ENCODE measurements at regions not wholly inside any gene's neighbourhood (a gene's known extent, or its start where the extent isn't known, plus 50 kb on each side); places are given as distances from the start of the nearest gene placed in this dataset.
"Not testable (repeated sequence)": the region's sequence is repeated elsewhere in the genome, so short reads cannot be mapped to it uniquely, and the experiment has no call there.

DNA sequence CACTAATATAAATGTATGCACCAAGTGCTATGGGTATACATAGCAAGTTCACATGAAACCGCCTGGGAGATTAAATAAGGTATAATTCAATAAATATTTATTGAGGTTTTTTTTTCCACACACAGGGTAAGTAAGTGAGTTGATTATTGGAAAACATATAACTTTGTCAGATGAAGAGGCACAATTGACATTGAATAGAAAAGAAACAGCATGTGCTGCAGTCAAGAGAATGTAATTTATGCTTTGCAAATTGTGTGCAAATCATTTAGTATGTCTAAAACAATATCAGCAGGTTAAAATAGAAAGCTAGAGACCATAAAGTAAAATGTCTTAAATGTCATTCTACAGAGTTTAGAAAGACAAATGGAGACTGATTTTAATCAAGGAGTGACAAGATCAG is 560.0 kb downstream of the AMY1C start:
- no peak overlapping the region for H3K27ac ChIP-seq (ENCODE audit: low read length)
- H3K4me1 ChIP-seq (ENCODE audit: control insufficient read depth, insufficient read depth, low read length), result no peaks in the 10 kb centered on the region
- DNase-seq (no peak), ATAC-seq (no peak)
- intact Hi-C loops (cut with DNase I), result no loop called here
- 73% methylated on average over 1 of the region's 1 CpG for WGBS
- H3K9me3 ChIP-seq (ENCODE audit: control insufficient read depth, low read length), result no peaks in the 10 kb centered on the region
- no peak overlapping the region for H3K4me3 ChIP-seq (ENCODE audit: low read length)
- no peaks in the 10 kb centered on the region for H3K27me3 ChIP-seq (ENCODE audit: control insufficient read depth, insufficient read depth)

DNA sequence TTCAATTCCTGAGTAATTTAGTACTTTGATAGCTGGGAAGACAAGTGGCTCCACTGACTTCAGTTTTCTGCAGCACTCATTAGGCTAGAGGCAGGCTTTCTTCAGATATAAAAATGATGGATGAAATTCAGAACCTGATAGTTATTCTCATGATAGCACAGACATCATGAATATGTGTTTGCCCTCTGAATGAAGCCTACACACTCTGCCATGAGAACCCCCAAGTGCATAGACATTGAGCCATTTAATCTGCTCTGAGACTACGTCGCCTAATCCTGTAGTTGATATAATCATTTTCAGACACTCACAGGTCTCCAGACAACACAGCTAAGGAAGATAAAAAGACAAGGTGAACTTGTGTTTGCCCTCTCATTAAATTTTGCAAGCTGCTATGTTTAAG is 566.1 kb downstream of the AMY1C start:
- intact Hi-C loops (cut with DNase I), result no loop called here
- Histone ChIP-seq H3K4me1 (ENCODE audit: control insufficient read depth, insufficient read depth, low read length) (no peaks in the 10 kb centered on the region), H3K4me3 (ENCODE audit: low read length) (no peak overlapping the region), H3K9me3 (ENCODE audit: control insufficient read depth, low read length) (no peaks in the 10 kb centered on the region), H3K27me3 (ENCODE audit: control insufficient read depth, insufficient read depth) (no peaks in the 10 kb centered on the region), H3K27ac (ENCODE audit: low read length) (no peak overlapping the region)
- ATAC-seq (no peak), DNase-seq (no peak)
- WGBS, result 61% methylated on average over 2 of the region's 2 CpGs

DNA sequence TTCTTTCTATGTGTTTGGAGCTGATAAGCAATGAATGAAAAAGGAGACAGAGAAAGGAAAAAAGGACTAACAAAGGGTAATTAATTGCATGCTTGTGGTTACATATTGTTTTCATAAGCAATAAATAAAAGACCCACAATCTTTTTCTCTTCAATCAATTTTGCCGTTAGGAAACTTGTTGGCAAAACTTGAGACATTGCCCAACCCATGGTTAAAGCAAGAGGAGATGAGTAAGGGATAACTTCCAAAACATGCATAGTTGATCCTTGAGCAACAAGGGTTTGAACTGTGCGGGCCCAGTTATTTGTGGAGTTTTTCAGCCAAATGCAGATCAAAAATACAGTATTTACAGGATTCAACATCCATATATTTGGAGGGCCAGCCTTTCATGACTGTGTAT is 572.4 kb downstream of the AMY1C start:
- Histone ChIP-seq H3K4me1 (ENCODE audit: control insufficient read depth, insufficient read depth, low read length) (no peaks in the 10 kb centered on the region), H3K27ac (ENCODE audit: low read length) (no peak overlapping the region), H3K4me3 (ENCODE audit: low read length) (no peak overlapping the region), H3K27me3 (ENCODE audit: control insufficient read depth, insufficient read depth) (no peaks in the 10 kb centered on the region), H3K9me3 (ENCODE audit: control insufficient read depth, low read length) (no peaks in the 10 kb centered on the region)
- WGBS, result 85% methylated on average over 2 of the region's 2 CpGs
- intact Hi-C loops (cut with DNase I), result no loop called here
- DNase-seq, result no peak
- ATAC-seq, result no peak

DNA sequence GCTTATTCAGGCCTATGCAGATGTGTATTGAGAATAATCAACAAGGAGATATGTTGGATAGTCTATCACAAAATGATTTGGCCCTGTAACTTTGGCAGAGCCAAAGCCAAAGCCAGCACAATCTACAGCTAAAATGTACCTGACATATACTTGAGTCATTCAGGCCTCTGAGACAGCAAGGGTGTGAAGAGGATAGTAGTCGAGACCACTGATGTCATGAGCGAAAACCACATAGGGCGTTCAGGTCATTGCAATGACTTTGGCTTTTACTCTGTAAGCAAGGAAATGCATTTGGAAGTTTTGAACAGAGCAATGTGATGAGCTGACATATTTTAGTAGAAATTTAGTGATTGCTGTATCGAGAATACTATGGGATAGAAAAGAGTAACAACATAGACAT is 579.6 kb downstream of the AMY1C start:
- intact Hi-C loops (cut with DNase I), result no loop called here
- Histone ChIP-seq H3K27ac (ENCODE audit: low read length) (no peak overlapping the region), H3K9me3 (ENCODE audit: control insufficient read depth, low read length) (no peaks in the 10 kb centered on the region), H3K4me3 (ENCODE audit: low read length) (no peak overlapping the region), H3K4me1 (ENCODE audit: control insufficient read depth, insufficient read depth, low read length) (no peaks in the 10 kb centered on the region), H3K27me3 (ENCODE audit: control insufficient read depth, insufficient read depth) (no peaks in the 10 kb centered on the region)
- DNase-seq (no peak), ATAC-seq (no peak)
- 79% methylated on average over 4 of the region's 4 CpGs for WGBS

DNA sequence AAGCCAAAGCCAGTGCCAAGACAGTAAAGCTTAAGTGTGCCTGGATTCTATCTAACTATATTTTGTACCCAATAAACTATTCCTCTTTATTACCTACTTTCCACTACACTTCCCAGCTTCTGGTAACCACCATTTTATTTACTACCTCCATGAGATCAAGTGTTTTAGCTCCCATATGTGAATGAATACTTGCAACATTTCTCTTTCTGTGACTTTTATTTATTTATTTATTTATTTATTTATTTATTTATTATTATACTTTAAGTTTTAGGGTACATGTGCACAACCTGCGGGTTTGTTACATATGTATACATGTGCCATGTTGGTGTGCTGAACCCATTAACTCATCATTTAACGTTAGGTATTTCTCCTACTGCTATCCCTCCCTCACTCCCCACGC is 582.1 kb downstream of the AMY1C start:
- 76% methylated on average over 3 of the region's 3 CpGs for WGBS
- DNase-seq (no peak), ATAC-seq (no peak)
- Histone ChIP-seq H3K9me3 (ENCODE audit: control insufficient read depth, low read length) (no peaks in the 10 kb centered on the region), H3K4me1 (ENCODE audit: control insufficient read depth, insufficient read depth, low read length) (no peaks in the 10 kb centered on the region), H3K27me3 (ENCODE audit: control insufficient read depth, insufficient read depth) (no peaks in the 10 kb centered on the region), H3K4me3 (ENCODE audit: low read length) (no peak overlapping the region), H3K27ac (ENCODE audit: low read length) (no peak overlapping the region)
- intact Hi-C loops (cut with DNase I), result no loop called here

DNA sequence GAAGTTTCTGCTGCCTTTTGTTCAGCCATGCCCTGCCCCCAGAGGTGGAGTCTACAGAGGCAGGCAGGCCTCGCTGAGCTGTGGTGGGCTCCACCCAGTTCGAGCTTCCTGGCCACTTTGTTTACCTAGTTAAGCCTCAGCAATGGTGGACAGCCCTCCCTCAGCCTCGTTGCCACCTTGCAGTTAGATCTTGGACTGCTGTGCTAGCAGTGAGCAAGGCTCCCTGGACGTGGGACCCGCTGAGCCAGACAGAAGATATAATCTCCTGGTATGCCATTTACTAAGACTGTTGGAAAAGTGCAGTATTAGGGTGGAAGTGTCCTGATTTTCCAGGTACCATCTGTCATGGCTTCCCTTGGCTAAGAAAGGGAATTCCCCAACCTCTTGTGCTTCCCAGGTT is 588.2 kb downstream of the AMY1C start:
- DNase-seq; H3K27ac ChIP-seq (ENCODE audit: low read length); H3K9me3 ChIP-seq (ENCODE audit: control insufficient read depth, low read length); H3K4me3 ChIP-seq (ENCODE audit: low read length); intact Hi-C loops (cut with DNase I); H3K27me3 ChIP-seq (ENCODE audit: control insufficient read depth, insufficient read depth); H3K4me1 ChIP-seq (ENCODE audit: control insufficient read depth, insufficient read depth, low read length); ATAC-seq: not testable (repeated sequence)
- WGBS, result 62% methylated on average over 5 of the region's 5 CpGs

DNA sequence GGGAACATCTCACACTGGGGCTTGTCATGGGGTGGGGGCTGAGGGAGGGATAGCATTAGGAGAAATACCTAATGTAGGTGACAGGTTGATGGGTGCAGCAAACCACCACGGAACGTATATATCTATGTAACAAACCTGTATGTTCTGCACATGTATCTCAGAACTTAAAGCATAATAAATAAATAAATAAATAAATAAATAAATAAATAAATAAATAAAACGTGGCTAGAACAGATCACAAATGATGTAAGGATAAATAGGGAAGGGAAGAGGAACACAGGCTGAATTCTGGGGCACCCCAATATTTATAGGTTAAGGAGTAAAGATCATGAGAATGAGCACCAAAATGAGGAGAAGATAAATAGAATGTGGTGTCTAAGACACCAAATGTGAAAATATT is 592.2 kb downstream of the AMY1C start:
- Histone ChIP-seq H3K4me1 (ENCODE audit: control insufficient read depth, insufficient read depth, low read length) (no peaks in the 10 kb centered on the region), H3K27ac (ENCODE audit: low read length) (no peak overlapping the region), H3K4me3 (ENCODE audit: low read length) (no peak overlapping the region), H3K27me3 (ENCODE audit: control insufficient read depth, insufficient read depth) (no peaks in the 10 kb centered on the region), H3K9me3 (ENCODE audit: control insufficient read depth, low read length) (no peaks in the 10 kb centered on the region)
- DNase-seq (no peak), ATAC-seq (no peak)
- 62% methylated on average over 3 of the region's 3 CpGs for WGBS
- intact Hi-C loops (cut with DNase I), result no loop called here

DNA sequence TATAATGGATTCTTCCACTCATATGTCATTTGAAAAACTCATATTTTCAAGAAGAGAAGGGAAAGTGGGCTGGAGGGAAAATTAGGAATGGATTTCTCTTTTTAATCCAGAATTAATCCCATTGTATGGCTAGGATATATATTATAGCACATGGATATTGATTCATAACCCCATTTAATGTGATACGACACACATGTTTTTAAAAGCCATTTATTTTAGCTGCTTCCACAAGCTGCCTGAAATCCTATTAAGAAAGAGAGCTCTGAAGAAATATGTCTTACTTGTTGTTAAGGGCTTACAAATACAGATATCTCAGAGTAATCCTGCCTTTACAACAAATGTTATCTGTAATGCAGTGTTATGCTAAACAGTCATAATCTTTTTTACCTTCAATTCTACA is 598.6 kb downstream of the AMY1C start:
- no peak overlapping the region for H3K27ac ChIP-seq (ENCODE audit: low read length)
- intact Hi-C loops (cut with DNase I), result no loop called here
- H3K4me3 ChIP-seq (ENCODE audit: low read length), result no peak overlapping the region
- no peaks in the 10 kb centered on the region for H3K9me3 ChIP-seq (ENCODE audit: control insufficient read depth, low read length)
- ATAC-seq (no peak), DNase-seq (no peak)
- no peaks in the 10 kb centered on the region for H3K27me3 ChIP-seq (ENCODE audit: control insufficient read depth, insufficient read depth)
- no peaks in the 10 kb centered on the region for H3K4me1 ChIP-seq (ENCODE audit: control insufficient read depth, insufficient read depth, low read length)
- 96% methylated on average over 1 of the region's 1 CpG for WGBS

DNA sequence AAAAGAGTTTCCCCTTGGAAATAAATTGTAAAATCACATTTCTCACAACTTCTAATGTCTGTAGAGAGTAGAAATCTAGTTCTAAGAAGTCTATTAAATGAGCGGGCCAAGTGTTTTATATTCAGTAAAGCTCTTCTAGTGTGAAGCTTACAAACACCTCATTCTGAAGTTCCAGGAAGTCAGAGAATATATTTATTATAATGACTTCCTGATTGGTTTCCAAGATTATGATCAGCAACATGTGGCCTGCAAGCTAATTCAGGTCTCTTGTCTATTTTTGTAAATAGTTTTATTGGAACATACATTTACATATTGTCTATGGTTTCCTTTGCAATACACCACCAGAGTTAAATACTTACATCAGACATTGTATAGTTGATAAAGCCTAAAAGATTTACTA is 603.9 kb downstream of the AMY1C start:
- Histone ChIP-seq H3K27me3 (ENCODE audit: control insufficient read depth, insufficient read depth) (no peaks in the 10 kb centered on the region), H3K4me3 (ENCODE audit: low read length) (no peak overlapping the region), H3K27ac (ENCODE audit: low read length) (no peak overlapping the region), H3K4me1 (ENCODE audit: control insufficient read depth, insufficient read depth, low read length) (no peaks in the 10 kb centered on the region), H3K9me3 (ENCODE audit: control insufficient read depth, low read length) (no peaks in the 10 kb centered on the region)
- 75% methylated on average over 1 of the region's 1 CpG for WGBS
- intact Hi-C loops (cut with DNase I), result no loop called here
- ATAC-seq (no peak), DNase-seq (no peak)

DNA sequence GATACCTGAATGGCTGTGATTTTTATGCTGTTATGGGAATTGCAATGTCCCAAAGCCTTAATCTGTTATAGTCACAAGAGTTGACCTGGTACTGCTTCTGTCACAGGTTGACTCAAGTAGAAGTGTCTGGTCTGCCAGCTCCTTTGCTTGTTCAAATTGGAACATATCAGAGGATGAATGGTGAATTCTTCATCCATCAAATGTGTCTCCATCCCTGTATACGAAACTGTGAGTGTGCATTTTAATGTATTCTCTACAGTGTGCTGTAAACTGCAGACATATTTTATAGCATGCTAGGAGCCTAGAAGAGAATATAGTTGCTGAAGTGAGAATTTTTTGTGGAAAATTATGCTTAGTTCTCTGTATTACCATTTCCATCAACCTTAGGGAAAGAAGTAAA is 608.4 kb downstream of the AMY1C start:
- ATAC-seq (no peak), DNase-seq (no peak)
- Histone ChIP-seq H3K27me3 (ENCODE audit: control insufficient read depth, insufficient read depth) (no peaks in the 10 kb centered on the region), H3K27ac (ENCODE audit: low read length) (no peak overlapping the region), H3K4me3 (ENCODE audit: low read length) (no peak overlapping the region), H3K9me3 (ENCODE audit: control insufficient read depth, low read length) (no peaks in the 10 kb centered on the region), H3K4me1 (ENCODE audit: control insufficient read depth, insufficient read depth, low read length) (no peaks in the 10 kb centered on the region)
- WGBS, result 55% methylated on average over 1 of the region's 1 CpG
- intact Hi-C loops (cut with DNase I), result no loop called here

DNA sequence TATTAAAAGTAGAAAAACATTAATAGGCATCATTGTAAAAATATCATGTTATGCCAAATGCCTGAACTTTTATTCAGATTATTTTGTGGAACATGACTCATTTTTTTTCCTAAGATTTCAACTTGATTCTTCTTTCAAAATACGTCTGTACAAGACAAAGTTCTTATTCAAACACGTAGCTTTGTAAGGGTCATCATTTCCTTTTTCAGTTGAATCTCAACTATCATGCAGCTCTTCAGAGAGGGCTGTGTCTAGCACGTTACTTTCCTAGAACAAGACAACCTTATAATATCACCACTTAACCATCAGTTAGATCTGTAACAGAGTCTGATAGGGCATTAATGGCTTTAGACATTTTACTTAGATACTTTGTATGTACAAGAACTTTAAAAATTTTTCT is 608.9 kb downstream of the AMY1C start:
- Histone ChIP-seq H3K4me3 (ENCODE audit: low read length) (no peak overlapping the region), H3K9me3 (ENCODE audit: control insufficient read depth, low read length) (no peaks in the 10 kb centered on the region), H3K27ac (ENCODE audit: low read length) (no peak overlapping the region), H3K4me1 (ENCODE audit: control insufficient read depth, insufficient read depth, low read length) (no peaks in the 10 kb centered on the region), H3K27me3 (ENCODE audit: control insufficient read depth, insufficient read depth) (no peaks in the 10 kb centered on the region)
- intact Hi-C loops (cut with DNase I), result no loop called here
- no peak for DNase-seq
- ATAC-seq, result no peak
- WGBS, result 51% methylated on average over 3 of the region's 3 CpGs

DNA sequence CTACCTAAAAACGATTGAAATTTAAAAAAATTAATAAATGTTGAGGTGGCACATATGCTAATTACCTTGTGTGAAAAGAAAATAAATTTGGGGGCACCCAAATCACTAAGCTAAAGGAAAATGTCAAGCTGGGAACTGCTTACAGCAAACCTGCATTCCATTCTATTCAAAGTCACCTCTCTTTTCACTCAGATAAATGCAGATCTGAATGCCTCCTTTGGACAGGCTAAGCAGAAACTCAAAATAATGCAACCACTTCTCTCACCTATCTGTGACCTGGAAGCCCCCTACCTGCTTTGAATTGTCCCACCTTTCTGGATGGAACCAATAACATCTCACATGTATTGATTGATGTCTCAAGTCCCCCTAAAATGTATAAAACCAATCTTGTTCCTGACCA is 628.7 kb downstream of the AMY1C start:
- no peaks in the 10 kb centered on the region for H3K9me3 ChIP-seq (ENCODE audit: control insufficient read depth, low read length)
- no peak for DNase-seq
- no peak for ATAC-seq
- H3K27me3 ChIP-seq (ENCODE audit: control insufficient read depth, insufficient read depth), result no peaks in the 10 kb centered on the region
- H3K27ac ChIP-seq (ENCODE audit: low read length), result no peak overlapping the region
- no peaks in the 10 kb centered on the region for H3K4me1 ChIP-seq (ENCODE audit: control insufficient read depth, insufficient read depth, low read length)
- 17% methylated on average over 1 of the region's 1 CpG for WGBS
- H3K4me3 ChIP-seq (ENCODE audit: low read length), result no peak overlapping the region
- intact Hi-C loops (cut with DNase I), result no loop called here
